NCI-H1048 (cell line): ENCODE measurements at regions not wholly inside any gene's neighbourhood (a gene's known extent, or its start where the extent isn't known, plus 50 kb on each side); places are given as distances from the start of the nearest gene placed in this dataset.

Experiments
- DNase-seq: peaks from one replicate; lab custom pipeline; 2025; lab: John Stamatoyannopoulos, UW

DNA sequence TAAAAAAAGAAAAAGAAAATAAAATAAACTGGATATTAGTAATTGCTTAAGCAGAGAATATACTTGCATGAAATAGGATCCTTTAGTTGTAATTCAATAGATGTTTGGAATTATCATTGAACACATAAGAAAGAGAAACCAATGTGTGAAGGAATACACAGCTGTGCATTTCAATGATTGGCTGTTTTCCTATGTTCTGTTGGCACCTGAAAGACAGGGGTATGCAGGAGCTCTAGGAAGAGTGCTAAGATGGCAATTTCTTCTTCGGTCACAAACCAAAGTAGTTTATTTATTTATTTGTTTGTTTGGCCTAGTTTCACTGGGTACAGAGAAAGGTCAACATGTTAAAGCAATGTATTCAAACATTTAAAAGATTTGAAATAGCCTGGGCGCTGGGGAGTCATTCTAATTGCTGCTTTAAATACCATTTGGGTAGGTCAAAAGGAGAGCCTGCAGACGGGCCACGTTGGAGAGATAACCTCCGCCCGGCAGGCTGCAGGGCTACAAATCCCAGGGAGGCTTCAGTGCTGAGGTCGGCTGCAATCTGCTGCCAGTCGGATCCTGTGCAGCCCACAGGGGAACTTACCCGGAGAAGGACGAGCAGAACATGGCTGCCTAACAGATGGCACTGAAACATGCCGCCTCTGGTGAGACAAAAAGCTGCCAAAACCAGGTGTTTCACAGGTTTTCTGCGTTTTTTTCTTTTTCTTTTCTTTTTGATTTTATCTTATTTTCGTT lies 154.2 kb upstream of the TYRP1 start:
- no peak for DNase-seq

DNA sequence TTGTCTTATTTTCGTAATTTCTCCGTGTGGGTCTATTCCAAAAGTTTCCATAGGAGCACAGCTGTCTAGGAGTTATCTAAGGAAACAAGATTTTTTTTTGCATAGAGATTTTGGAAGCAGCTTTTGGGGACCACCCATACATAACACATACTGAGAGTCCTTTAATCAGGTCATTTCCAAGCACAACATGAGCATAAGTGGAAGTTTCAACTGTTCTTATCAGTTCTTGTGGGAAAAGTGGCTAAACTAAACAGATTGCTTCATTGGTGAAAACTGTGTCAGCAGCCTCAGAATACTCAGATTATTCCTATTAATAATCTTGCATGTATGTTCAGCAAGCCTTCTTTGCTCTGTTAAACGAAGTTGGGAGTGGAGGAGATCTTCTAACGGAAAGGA lies 153.6 kb upstream of the TYRP1 start:
- DNase-seq = no peak

DNA sequence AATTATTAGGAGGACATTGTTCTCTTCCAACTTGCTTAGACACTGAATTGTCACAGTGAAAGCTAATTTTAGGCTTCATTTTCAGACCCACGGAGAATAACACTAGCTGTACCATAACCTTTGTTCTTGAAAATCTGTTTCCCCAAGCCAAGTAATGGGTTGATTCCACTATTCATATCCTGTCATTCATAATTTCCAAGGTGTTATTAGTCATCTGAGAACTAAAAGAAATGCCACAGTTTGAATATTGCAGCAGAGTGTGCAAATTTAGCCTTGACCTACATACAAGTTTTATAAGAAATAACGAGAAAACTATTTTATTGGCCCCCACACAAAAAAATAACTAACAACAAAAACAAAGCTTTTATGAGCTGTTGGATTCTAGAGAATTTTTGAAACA lies 148.5 kb upstream of the TYRP1 start:
- DNase-seq = no peak

DNA sequence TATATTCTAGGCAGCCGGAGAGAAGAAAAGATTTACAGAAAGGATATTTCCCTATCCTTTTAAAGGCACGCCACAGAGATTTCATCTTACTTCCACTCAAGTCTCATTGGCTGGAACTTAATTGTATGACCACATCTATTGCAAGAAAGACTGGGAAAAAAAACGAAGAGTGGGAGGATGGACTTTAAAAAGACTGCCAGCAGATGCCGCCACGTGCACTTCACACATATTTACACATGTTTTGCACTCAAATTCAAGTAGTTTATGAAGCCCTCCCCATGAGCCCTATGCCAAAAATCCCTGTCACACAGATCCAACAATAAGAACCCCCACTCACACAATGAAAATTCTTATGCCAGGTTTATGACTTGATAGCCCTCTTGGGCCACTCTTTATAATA lies 138.5 kb upstream of the TYRP1 start:
- DNase-seq = no peak

DNA sequence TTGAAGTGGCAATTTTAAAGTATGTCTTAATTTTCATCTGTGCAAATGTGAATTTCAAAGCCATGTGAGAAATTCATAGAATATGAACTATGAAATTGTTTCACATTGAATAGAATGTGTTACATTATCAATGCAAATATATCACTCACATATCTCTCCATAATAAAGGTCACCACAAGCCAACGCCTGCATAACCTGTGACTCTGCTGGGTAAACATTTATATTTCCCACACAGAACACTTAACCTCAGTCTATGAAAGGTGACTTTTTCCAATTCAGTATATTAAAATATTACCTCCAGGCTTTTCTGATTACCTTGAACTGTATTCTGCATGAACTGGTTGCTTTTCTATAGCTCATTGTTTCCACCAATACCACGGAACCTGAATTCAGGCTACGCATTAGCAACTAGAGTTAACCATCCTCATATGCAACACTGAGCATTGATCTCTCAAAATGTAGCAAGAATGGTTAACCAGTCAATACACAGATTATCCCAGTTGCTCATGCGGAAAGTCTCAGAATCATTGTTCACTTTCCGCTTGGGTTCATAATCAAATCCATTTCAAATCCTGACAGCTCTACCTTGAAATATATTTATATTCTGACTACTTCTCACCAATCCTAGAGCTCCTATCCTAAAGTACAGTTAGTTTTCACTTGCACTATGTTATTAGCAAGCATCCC lies 126.6 kb upstream of the TYRP1 start:
- no peak for DNase-seq

DNA sequence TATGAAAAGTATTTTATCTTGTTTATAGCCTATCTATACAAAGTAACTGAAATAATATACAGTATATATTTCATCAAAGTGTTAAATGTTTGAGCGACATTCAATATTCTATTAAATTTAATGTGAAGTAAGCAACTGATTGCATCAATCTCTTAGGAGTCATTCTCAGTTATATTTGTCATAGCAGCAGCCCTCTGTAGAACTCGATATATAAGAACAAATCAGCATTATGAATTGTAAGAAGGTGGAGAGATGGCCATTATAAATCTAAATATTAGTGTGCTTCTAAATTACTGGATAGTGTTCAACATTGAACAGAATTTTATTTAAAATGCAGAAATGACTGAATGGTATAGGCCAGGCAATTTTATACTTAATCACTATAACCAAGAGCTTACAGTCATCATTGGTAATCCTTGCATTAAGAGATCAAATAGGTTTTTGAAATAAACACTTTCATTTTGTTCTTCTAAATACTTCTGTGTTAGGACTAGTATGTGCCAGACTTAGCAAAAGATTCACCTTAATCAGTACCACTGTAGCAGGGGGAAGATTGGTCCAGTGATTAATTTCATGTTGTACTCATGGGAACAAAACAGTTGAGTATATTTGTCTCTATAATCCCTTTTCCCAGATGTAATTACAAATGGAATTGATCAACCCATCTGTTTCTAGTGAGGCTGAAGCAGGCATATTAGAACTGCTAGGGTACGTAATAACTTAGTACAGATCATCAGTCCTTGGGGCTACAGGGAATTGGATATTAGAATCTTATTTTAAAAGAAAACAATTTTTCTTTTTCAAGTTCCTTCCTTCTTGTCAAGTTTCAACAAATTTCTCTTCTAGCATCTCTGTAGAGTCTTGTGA lies 108.3 kb upstream of the TYRP1 start:
- DNase-seq = no peak

DNA sequence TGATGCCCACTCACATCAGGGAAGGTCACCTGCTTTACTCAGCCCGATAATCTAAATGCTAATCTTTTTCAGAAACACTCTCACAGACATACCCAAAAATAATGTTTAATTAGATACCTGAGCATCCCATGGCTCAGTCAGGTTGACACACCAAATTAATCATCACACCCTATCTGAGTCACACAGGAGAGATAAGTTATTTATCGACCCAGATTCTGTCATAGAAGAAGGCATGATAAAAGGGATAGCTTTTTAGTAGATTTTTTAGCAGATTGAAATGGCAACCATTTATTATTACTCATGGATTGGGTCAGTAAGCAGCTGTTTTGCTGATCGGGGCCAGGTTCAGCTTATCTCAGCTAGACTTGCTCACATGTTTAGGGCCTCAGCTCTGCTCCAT lies 97.8 kb upstream of the TYRP1 start:
- no peak for DNase-seq

DNA sequence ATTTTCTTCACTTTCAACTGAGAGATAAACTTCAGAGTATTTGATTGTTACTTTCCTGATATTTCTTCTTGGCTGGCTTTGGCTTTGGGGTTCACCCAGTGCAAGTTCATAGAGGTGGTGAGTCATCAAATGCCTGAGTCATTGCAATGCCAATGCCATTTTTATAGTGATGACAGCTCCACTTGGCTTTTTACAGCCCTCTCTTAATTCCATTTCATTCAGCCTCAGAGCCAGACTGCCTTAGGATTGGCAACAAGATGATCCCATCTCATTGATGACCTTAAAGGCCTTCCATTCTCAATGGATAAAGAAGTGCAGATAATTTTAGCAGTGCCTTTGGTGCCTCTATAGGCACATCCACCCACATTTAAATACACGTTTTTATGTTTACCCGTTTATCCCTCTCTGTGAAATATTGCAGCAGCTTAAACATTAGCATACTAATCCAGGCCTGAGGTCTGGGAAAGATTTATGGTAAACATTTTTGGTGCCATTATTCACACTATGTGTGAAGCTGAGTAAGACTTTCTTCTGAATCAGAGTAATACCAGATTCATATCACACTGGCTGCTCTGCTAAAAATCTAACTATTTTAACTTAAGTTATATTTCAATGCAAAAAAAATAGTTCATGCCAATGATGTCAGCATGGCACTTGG lies 88.9 kb upstream of the TYRP1 start:
- DNase-seq = no peak

DNA sequence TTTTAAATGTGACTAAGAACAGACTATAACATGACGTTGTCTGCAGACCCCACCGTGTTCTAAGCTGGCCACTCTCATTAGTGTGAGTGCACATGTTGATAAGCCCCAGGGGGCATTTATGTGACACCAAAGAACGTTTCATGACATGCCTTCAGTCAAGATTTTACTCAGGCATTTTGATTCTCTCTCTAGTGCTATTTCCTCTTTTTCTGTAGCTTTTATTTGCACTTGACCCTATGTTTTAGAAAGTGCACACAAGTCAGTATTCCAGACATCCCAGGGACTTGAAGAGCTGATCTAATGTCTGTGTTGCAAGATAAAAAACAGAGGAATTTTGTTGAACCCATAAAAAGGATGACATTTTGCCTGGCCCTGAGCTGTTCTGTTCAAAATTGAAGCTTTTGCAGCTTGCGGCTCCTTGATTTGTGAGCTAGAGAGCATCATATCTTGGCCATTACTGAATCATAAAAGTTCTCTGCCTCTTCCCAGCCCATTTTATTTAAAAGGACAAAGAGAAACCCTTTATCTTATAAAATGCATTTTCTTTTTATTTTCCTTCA lies 80.9 kb upstream of the TYRP1 start:
- no peak for DNase-seq

DNA sequence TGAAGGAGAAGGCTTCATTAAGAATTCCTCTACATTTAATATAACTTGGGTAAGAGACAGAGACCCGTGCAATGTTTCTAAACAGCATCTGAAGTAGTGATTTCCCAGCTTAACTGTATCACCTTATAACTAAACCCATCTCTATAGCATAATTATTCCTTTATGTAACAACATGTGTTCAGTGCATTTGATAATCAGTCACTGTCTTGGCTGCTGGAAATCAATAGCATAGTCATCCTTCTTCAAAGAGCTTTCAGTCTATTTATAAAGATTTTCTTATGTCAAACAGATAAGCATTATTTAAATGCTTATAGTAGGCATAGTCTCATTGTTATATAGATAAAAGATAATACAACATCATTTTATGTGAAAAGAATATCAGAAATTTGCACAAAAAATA lies 80.1 kb upstream of the TYRP1 start:
- DNase-seq = no peak

DNA sequence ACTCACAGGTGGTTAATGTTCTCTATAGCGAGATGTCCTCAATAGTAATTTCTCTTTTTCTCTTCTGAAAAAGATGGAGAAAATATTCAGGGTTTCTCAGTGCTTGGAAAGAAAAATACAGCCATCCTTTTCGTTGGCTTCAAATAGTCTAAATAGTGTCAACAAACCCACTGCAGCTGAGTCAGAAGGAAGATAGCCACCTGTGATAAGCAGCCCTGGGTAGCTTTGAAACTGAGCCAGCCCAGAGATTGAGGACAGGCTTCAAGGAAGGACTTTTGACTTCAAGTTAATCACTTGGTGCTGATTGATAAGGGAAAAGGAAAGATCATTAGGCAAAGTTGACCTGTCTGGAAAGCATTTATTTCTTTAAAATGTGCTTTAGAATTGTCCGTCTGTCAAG lies 78.7 kb upstream of the TYRP1 start:
- DNase-seq = no peak

DNA sequence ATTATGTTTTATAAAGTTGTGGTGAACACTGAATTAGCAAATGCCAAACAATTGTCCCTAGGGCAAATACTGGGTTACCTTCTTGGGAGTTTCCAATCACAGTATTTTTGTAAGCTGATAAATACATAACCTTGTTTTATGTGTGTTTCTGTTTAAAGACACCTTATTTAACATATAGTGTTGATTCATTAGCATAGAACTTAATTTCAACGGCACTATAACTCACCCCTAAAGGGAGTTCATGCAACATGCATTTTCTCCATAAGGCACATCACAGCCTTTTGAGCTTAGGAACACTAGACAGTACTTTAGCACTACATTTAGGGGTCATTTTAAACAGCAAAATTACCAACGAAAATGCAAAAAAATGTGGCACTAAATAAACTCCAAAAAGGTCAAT lies 74.2 kb upstream of the TYRP1 start:
- no peak for DNase-seq

DNA sequence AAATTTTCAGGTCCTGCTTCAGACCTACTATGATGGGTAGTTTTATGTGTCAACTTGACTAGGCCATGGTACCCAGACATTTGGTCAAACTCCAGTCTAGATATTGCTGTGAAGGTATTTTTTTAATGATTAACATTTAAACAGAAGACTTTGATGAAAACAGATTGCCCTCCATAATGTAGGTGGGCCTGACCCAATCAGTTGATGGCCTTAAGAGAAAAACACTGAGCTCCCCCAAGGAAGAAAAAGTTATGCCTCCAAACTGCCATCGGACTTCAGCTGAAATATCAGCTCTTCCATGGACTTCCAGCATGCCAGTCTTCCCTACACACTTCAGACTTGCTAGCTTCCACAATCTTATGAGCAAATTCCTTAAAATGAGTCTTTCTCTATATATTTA lies 67.3 kb upstream of the TYRP1 start:
- DNase-seq = no peak

DNA sequence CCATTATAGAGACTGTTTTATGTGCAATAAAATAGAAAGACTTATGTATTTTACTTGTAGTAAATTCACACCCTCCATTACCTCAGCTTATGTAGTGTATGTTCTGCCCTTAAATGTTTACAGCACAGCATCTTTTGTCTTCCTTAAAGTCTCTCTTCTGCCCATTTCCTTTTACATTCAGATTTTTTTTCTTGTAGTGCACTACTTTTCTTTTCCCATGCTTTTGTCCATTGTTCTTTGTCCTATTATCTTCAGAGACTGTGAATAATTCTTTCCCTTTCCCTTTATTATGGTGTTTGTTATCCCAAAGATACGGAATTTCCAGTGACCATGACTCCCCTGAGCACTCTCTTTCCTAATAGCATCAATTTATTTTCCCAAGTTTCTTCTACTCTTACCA lies 66.1 kb upstream of the TYRP1 start:
- DNase-seq = no peak

DNA sequence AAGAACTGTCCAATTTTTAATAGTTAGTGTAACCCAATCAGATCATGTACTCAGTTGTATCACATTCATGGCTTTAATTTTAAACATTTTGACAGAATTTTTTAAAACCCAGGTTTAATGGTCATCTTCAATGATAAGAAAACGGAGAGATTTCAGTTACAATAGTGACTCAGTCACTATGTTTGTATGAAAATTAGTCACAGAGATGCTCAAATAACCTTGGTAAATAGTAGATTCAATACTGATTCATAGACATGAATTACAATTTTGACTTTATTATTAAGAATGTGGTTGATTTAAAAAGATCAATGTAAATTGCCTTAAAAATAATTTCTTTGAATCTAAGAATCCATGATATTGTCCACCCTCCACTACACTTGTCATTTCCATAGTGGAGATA lies 64.6 kb upstream of the TYRP1 start:
- no peak for DNase-seq

DNA sequence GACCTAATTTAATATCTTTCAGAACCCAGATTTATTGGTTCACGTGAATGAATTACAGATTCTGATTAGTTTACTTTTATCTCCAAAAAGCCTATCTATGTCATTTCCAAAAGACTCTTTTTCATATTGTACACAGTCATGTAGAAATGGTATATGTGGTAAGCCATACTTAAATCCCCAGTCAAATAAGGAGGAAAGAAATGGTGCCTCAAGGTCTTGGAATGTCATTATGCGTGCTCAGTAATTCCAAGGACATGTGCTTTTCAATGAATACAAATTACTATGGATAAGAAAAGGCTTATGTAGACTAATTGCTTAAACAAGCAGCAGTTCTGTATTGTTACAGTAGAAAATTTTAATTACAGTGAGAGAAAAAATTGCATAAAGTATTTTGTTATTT lies 64.1 kb upstream of the TYRP1 start:
- DNase-seq = no peak

DNA sequence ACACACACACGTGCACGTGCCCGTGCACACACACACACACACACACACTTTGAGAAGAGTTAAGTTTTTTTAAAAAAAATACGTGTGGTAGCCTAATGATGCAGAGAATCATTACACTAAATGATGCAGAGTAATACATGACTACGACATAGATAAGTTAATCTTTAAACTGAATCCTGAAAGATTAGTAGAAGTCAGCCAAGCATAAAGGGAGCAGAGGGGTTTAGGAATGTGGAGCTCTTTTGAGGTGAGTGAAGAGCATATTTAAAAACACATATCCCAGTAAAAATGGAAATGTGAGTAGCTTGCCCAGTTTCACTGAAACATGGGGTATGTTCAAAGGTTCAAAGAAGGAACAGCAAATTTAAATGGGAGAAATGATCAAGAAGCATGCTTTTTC lies 61.3 kb upstream of the TYRP1 start:
- DNase-seq = no peak

DNA sequence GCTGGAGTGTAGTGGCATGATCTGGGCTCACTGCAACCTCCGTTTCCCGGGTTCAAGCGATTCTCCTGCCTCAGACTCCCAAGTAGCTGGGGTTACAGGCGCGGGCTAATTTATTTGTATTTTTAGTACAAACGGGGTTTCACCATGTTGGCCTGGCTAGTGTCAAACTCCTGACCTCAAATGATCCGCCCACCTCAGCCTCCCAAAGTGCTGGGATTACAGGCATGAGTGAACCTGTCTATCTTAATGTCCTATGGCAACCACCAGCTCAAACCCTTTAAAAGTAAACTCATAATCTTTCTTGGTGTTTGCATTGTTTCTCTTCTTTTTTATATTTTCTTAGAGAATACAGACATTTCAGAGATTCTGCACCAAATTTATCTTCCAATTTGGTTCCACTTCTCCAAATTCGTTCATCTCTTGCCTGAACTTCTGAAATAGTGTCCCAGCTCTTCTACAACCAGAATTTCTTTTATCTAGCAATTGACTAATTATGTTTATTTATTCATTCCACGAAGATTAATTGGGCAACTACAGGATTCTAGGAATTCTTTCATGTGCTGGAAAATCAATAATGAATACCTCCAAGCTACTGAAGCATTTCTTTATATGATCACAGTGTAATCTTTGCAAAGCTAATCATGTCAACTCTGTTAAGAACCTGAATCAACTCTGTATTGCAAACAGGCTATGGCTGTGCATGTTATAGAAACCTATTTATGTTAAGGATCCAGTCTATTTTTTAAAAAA lies 60.0 kb upstream of the TYRP1 start:
- no peak for DNase-seq

DNA sequence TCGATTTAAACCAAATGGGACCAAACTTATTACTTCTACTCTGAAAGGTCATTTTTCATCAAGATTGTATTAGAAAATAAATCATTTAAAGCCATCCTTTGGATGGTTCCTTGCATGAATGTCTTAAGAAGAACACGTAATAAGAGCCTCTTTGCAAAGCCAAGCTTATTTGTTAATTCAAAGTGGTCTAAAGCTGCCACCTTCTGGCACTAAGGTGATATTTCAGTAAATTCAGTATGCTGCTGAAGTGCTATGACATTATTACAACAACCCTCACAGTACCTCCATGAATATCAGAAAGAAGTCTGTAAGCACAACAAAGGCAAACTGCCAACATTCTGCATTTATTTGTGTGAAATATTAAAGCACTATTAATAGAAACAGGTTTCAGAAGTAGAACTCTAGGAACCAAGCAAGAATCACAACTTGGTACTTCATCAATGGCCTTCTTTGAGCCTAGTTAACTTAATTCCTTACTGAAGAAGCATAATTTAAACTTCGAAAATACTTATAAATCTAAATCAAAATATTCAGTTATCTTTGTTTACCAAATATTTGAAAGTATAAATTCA lies 53.1 kb upstream of the TYRP1 start:
- DNase-seq = no peak

DNA sequence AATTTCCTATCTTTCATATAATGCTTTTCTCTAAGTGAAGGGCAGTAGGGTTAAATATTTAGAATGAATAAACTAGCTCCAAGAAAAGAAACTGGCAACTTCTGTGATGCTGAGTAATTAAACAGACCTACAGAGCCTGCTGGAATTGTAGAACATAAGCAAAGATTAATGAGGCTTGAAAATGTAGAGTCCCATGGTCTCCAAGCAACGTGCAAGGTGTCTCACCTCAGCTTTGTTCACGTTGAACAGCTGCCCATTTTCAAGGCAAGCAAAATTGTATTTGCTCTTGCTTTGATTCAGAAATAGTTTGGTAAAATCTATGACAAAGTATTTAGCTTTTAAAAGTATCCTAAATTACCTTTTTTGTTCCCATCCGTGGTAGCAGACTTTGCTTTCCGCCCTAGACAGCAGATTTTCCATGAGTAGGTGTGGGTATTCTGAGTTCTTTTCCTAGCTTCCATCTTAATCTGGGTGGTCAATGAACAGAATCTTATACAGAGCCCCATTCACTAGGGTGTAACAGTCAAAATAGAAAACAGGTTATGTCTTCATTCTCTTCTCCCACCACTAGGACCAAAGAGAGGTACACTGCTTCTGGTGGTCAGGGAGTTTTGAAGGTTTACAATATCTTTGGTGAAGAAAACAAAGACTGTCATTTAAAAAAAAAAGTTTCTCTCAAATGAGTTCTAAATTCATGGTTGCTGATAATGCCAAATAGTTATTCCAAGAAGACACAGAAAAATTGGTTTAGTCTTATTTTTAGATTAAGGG lies 52.1 kb upstream of the TYRP1 start:
- DNase-seq = no peak
